Trophoblast cell (in vitro differentiated cells and primary cell): ENCODE measurements at regions not wholly inside any gene's neighbourhood (a gene's known extent, or its start where the extent isn't known, plus 50 kb on each side); places are given as distances from the start of the nearest gene placed in this dataset.

Experiments used
- DNase-seq, 2 donors: peaks; one replicate each; pipeline ENCODE4 v3.0.0-alpha.2; 2016
- H2AFZ ChIP-seq: 2 replicates; pipeline ENCODE4 v1.6.1; 2013; ENCODE audit warnings: low read length, moderate library complexity, mild to moderate bottlenecking; ENCODE audit not compliant: insufficient read depth, poor library complexity
- H2AK5ac ChIP-seq: 2 replicates; pipeline ENCODE4 v1.6.1; 2013; ENCODE audit warnings: mild to moderate bottlenecking, low read length
- H2BK120ac ChIP-seq: 2 replicates; pipeline ENCODE4 v1.6.1; 2013; ENCODE audit warnings: low read length, mild to moderate bottlenecking, moderate library complexity; ENCODE audit not compliant: insufficient read depth, poor library complexity
- H2BK12ac ChIP-seq: 2 replicates; pipeline ENCODE4 v1.6.1; 2013; ENCODE audit warnings: mild to moderate bottlenecking, low read length, moderate library complexity
- H2BK5ac ChIP-seq: 2 replicates; pipeline ENCODE4 v1.6.1; 2013; ENCODE audit warnings: low read length, low read depth, moderate library complexity, mild to moderate bottlenecking; ENCODE audit not compliant: poor library complexity
- H3K14ac ChIP-seq: 2 replicates; pipeline ENCODE4 v1.6.1; 2013; ENCODE audit warnings: mild to moderate bottlenecking, low read length
- H3K18ac ChIP-seq: 2 replicates; pipeline ENCODE4 v1.6.1; 2013; ENCODE audit warnings: mild to moderate bottlenecking, low read length
- H3K23ac ChIP-seq: 2 replicates; pipeline ENCODE4 v1.6.1; 2013; ENCODE audit warnings: low read length
- H3K27ac ChIP-seq: 2 replicates; pipeline ENCODE4 v1.5.1; 2013; ENCODE audit warnings: low read depth, mild to moderate bottlenecking, inconsistent platforms, low read length, moderate library complexity
- H3K27me3 ChIP-seq: 2 replicates; pipeline ENCODE4 v1.6.1; 2013; ENCODE audit warnings: inconsistent platforms, mild to moderate bottlenecking, low read length, moderate library complexity; ENCODE audit not compliant: insufficient read depth
- H3K36me3 ChIP-seq, 2 experiments: 1 replicate in 1 of 2; 2 replicates in 1 of 2; pipeline ENCODE4 v1.6.1; 2013; ENCODE audit warnings: low read length in 2 of 2, mild to moderate bottlenecking in 2 of 2, moderate library complexity in 1 of 2; ENCODE audit not compliant: insufficient read depth in 2 of 2, control insufficient read depth in 1 of 2
- H3K4ac ChIP-seq: 2 replicates; pipeline ENCODE4 v1.6.1; 2013; ENCODE audit warnings: low read depth, mild to moderate bottlenecking, low read length, moderate library complexity
- H3K4me1 ChIP-seq, 2 experiments: 1 replicate in 1 of 2; 2 replicates in 1 of 2; pipeline ENCODE4 v1.6.1; 2013; ENCODE audit warnings: low read length in 2 of 2, mild to moderate bottlenecking in 2 of 2, moderate library complexity in 1 of 2; ENCODE audit not compliant: insufficient read depth in 2 of 2, control insufficient read depth in 1 of 2
- H3K4me2 ChIP-seq: 2 replicates; pipeline ENCODE4 v1.6.1; 2013; ENCODE audit warnings: inconsistent platforms, mild to moderate bottlenecking, low read length, moderate library complexity
- H3K4me3 ChIP-seq: 2 replicates; pipeline ENCODE4 v1.5.1; 2013; ENCODE audit warnings: mild to moderate bottlenecking, low read depth, low read length, inconsistent platforms
- H3K79me1 ChIP-seq: one replicate; pipeline ENCODE4 v1.6.1; 2013; ENCODE audit warnings: low read length
- H3K79me2 ChIP-seq: 2 replicates; pipeline ENCODE4 v1.6.1; 2013; ENCODE audit warnings: low read length, mild to moderate bottlenecking; ENCODE audit not compliant: control insufficient read depth, insufficient read depth, poor library complexity
- H3K9ac ChIP-seq: 2 replicates; pipeline ENCODE4 v1.6.1; 2013; ENCODE audit warnings: mild to moderate bottlenecking, low read length
- H3K9me3 ChIP-seq: 2 replicates; pipeline ENCODE4 v1.6.1; 2013; ENCODE audit warnings: low read depth, mild to moderate bottlenecking, control low read depth, inconsistent platforms, low read length; ENCODE audit not compliant: insufficient read depth
- H4K12ac ChIP-seq: 2 replicates; pipeline ENCODE4 v1.6.1; 2013; ENCODE audit warnings: low read depth, mild to moderate bottlenecking, low read length, moderate library complexity
- H4K8ac ChIP-seq: 2 replicates; pipeline ENCODE4 v1.6.1; 2013; ENCODE audit warnings: low read depth, mild to moderate bottlenecking, low read length, moderate library complexity
- H4K91ac ChIP-seq: one replicate; pipeline ENCODE4 v1.6.1; 2013; ENCODE audit warnings: low read depth, mild to moderate bottlenecking, low read length, moderate library complexity
- WGBS: extraction: QIAGEN DNeasy Blood & Tissue Kit; methylation state at CpG from one replicate; pipeline ENCODE4 v1.1.7; 2013; ENCODE audit warnings: missing lambda C conversion rate; ENCODE audit not compliant: insufficient read length, insufficient coverage; ENCODE audit errors: extremely low coverage; 5-methylcytosine and 5-hydroxymethylcytosine counted together

- Histone ChIP-seq H3K14ac (no peak overlapping the region), H3K9me3 (no peaks in the 10 kb centered on the region), H2BK5ac (no peak overlapping the region), H3K79me2 (no peaks in the 10 kb centered on the region), H3K4ac (no peak overlapping the region), H4K8ac (no peak overlapping the region), H3K27me3 (no peaks in the 10 kb centered on the region), H2BK12ac (no peak overlapping the region), H3K23ac (no peak overlapping the region), H3K9ac (no peak overlapping the region), H2AK5ac (no peak overlapping the region), H3K27ac (no peak overlapping the region), H4K91ac (no peak overlapping the region), H4K12ac (no peak overlapping the region), H2BK120ac (no peak overlapping the region), H3K18ac (no peak overlapping the region), H3K36me3 (no peaks in the 10 kb centered on the region), H2AFZ (no peak overlapping the region), H3K4me2 (no peak overlapping the region), H3K4me1 (no peaks in the 10 kb centered on the region), H3K4me3 (no peak overlapping the region), H3K79me1 (no peaks in the 10 kb centered on the region)
- WGBS: no CpG with 5 or more reads among the region's 2 CpGs
- DNase-seq: no peak
Measured at GRCh38 chr5:118095115-118095514, 893.2 kb downstream of the DTWD2 start.

- peak in 1 of 2 donors; percentile 34 for DNase-seq
- Histone ChIP-seq H3K4me1 (no peaks in the 10 kb centered on the region), H3K4me2 (no peak overlapping the region), H2BK5ac (no peak overlapping the region), H4K12ac (no peak overlapping the region), H4K91ac (no peak overlapping the region), H3K18ac (no peak overlapping the region), H3K4me3 (no peak overlapping the region), H3K23ac (no peak overlapping the region), H4K8ac (no peak overlapping the region), H2BK12ac (no peak overlapping the region), H3K27me3 (no peaks in the 10 kb centered on the region), H3K79me1 (no peaks in the 10 kb centered on the region), H3K4ac (no peak overlapping the region), H3K14ac (no peak overlapping the region), H3K9me3 (no peaks in the 10 kb centered on the region), H2AFZ (no peak overlapping the region), H3K9ac (no peak overlapping the region), H3K36me3 (no peaks in the 10 kb centered on the region), H3K79me2 (no peaks in the 10 kb centered on the region), H2AK5ac (no peak overlapping the region), H3K27ac (no peak overlapping the region), H2BK120ac (no peak overlapping the region)
Measured at GRCh38 chr5:118088448-118088847, 899.9 kb downstream of the DTWD2 start.

- Histone ChIP-seq H3K4me1 (no peaks in the 10 kb centered on the region), H4K91ac (no peak overlapping the region), H2AFZ (no peak overlapping the region), H2BK120ac (no peak overlapping the region), H3K23ac (no peak overlapping the region), H3K79me2 (no peaks in the 10 kb centered on the region), H3K79me1 (no peaks in the 10 kb centered on the region), H4K8ac (no peak overlapping the region), H3K27me3 (no peaks in the 10 kb centered on the region), H3K36me3 (no peaks in the 10 kb centered on the region), H2AK5ac (no peak overlapping the region), H3K4ac (no peak overlapping the region), H3K4me3 (no peak overlapping the region), H3K4me2 (no peak overlapping the region), H2BK12ac (no peak overlapping the region), H3K9me3 (no peaks in the 10 kb centered on the region), H4K12ac (no peak overlapping the region), H3K14ac (no peak overlapping the region), H2BK5ac (no peak overlapping the region), H3K27ac (no peak overlapping the region), H3K18ac (no peak overlapping the region), H3K9ac (no peak overlapping the region)
- WGBS: no CpG with 5 or more reads among the region's 2 CpGs
- DNase-seq: no peak
Measured at GRCh38 chr5:118076490-118076889, 911.9 kb downstream of the DTWD2 start.

GRCh38 chr5:118070041-118070440 lies 918.3 kb downstream of the DTWD2 start:
- no peaks in the 10 kb centered on the region for H3K4me1 ChIP-seq
- H3K9ac ChIP-seq: no peak overlapping the region
- H3K18ac ChIP-seq: no peak overlapping the region
- H2AK5ac ChIP-seq: no peak overlapping the region
- H3K27ac ChIP-seq: no peak overlapping the region
- no peak overlapping the region for H2BK120ac ChIP-seq
- no peaks in the 10 kb centered on the region for H3K9me3 ChIP-seq
- H2BK5ac ChIP-seq: no peak overlapping the region
- H4K8ac ChIP-seq: no peak overlapping the region
- no peak for DNase-seq
- H4K12ac ChIP-seq: no peak overlapping the region
- no peaks in the 10 kb centered on the region for H3K36me3 ChIP-seq
- no peaks in the 10 kb centered on the region for H3K79me1 ChIP-seq
- no peaks in the 10 kb centered on the region for H3K79me2 ChIP-seq
- no peaks in the 10 kb centered on the region for H3K27me3 ChIP-seq
- no peak overlapping the region for H2AFZ ChIP-seq
- H3K4me2 ChIP-seq: no peak overlapping the region
- no peak overlapping the region for H3K4ac ChIP-seq
- no peak overlapping the region for H2BK12ac ChIP-seq
- no CpG with 5 or more reads among the region's 2 CpGs for WGBS
- H3K14ac ChIP-seq: no peak overlapping the region
- H3K23ac ChIP-seq: no peak overlapping the region
- no peak overlapping the region for H3K4me3 ChIP-seq
- no peak overlapping the region for H4K91ac ChIP-seq

- no peak overlapping the region for H2BK120ac ChIP-seq
- H3K27ac ChIP-seq: no peak overlapping the region
- H3K4ac ChIP-seq: no peak overlapping the region
- no peaks in the 10 kb centered on the region for H3K79me2 ChIP-seq
- no peaks in the 10 kb centered on the region for H3K36me3 ChIP-seq
- no peak overlapping the region for H4K91ac ChIP-seq
- no peak overlapping the region for H2AK5ac ChIP-seq
- no peak overlapping the region for H3K14ac ChIP-seq
- H2BK12ac ChIP-seq: no peak overlapping the region
- no peak overlapping the region for H3K4me2 ChIP-seq
- DNase-seq: no peak
- no peak overlapping the region for H3K4me3 ChIP-seq
- H3K79me1 ChIP-seq: no peaks in the 10 kb centered on the region
- H3K4me1 ChIP-seq: no peaks in the 10 kb centered on the region
- no peak overlapping the region for H3K23ac ChIP-seq
- no peaks in the 10 kb centered on the region for H3K27me3 ChIP-seq
- no peak overlapping the region for H2BK5ac ChIP-seq
- no peak overlapping the region for H4K8ac ChIP-seq
- no peak overlapping the region for H4K12ac ChIP-seq
- H3K9ac ChIP-seq: no peak overlapping the region
- H3K9me3 ChIP-seq: no peaks in the 10 kb centered on the region
- H3K18ac ChIP-seq: no peak overlapping the region
- no peak overlapping the region for H2AFZ ChIP-seq
Measured at GRCh38 chr5:118069452-118069851, 918.9 kb downstream of the DTWD2 start.
